GM23338 (cell line): ENCODE measurements at regions not wholly inside any gene's neighbourhood (a gene's known extent, or its start where the extent isn't known, plus 50 kb on each side); places are given as distances from the start of the nearest gene placed in this dataset.

ENCODE experiments used
- ATAC-seq: fragments of 200-7000 bp; cut with Tn5 transposase; 3 replicates; pipeline ENCODE4 v1.9.1; 2020
- DNase-seq: peaks from one replicate; pipeline ENCODE4 v3.0.0-alpha.2; 2015; ENCODE audit warnings: low spot score
- H2AFZ ChIP-seq: fragments of 200-600 bp; sonication (generic); 2 replicates; pipeline ENCODE4 v1.8.0; 2016; ENCODE audit warnings: antibody characterized with exemption, mild to moderate bottlenecking, moderate library complexity
- H3F3A ChIP-seq: fragments of 200-600 bp; sonication (generic); replicated peaks from 2 replicates; pipeline ENCODE4 v1.8.0; 2017; ENCODE audit warnings: antibody characterized with exemption, mixed run types, low read depth
- H3K27ac ChIP-seq: fragments of 200-600 bp; sonication (generic); 2 replicates; pipeline ENCODE4 v1.6.1; 2016; ENCODE audit warnings: low read depth
- H3K27me3 ChIP-seq: fragments of 200-600 bp; sonication (generic); 2 replicates; pipeline ENCODE4 v1.8.0; 2016; ENCODE audit warnings: mild to moderate bottlenecking, mixed run types, moderate library complexity; ENCODE audit not compliant: insufficient read depth
- H3K36me3 ChIP-seq: fragments of 200-600 bp; sonication (generic); 2 replicates; pipeline ENCODE4 v1.8.0; 2016; ENCODE audit warnings: mild to moderate bottlenecking; ENCODE audit not compliant: insufficient read depth
- H3K4me1 ChIP-seq: fragments of 200-600 bp; sonication (generic); 2 replicates; pipeline ENCODE4 v1.8.0; 2016; ENCODE audit warnings: mild to moderate bottlenecking, moderate library complexity; ENCODE audit not compliant: insufficient read depth
- H3K4me2 ChIP-seq: fragments of 200-600 bp; sonication (generic); 2 replicates; pipeline ENCODE4 v1.7.1; 2017; ENCODE audit warnings: mixed run types
- H3K4me3 ChIP-seq: fragments of 200-600 bp; sonication (generic); 2 replicates; pipeline ENCODE4 v1.6.1; 2016; ENCODE audit warnings: mixed run types
- H3K79me2 ChIP-seq: fragments of 200-600 bp; sonication (generic); replicated peaks from 2 replicates; pipeline ENCODE4 v1.8.0; 2017; ENCODE audit warnings: mild to moderate bottlenecking; ENCODE audit not compliant: insufficient read depth
- H3K9me2 ChIP-seq: fragments of 200-600 bp; sonication (generic); 2 replicates; pipeline ENCODE4 v1.8.0; 2017; ENCODE audit not compliant: insufficient read depth
- H4K20me1 ChIP-seq: fragments of 200-600 bp; sonication (generic); replicated peaks from 2 replicates; pipeline ENCODE4 v1.8.0; 2017; ENCODE audit warnings: mild to moderate bottlenecking; ENCODE audit not compliant: insufficient read depth
- H3K27ac Mint-ChIP-seq: 2 replicates; pipeline ENCODE4 v1.8.0; 2020; ENCODE audit warnings: inconsistent platforms, mild to moderate bottlenecking, moderate library complexity, mixed read lengths
- H3K27me3 Mint-ChIP-seq: 3 replicates; pipeline ENCODE4 v1.8.0; 2022; ENCODE audit warnings: low read depth, mild to moderate bottlenecking, moderate library complexity, mixed read lengths, inconsistent platforms; ENCODE audit not compliant: insufficient read depth, poor library complexity
- H3K36me3 Mint-ChIP-seq: 3 replicates; pipeline ENCODE4 v1.8.0; 2021; ENCODE audit warnings: low read depth, mild to moderate bottlenecking, inconsistent platforms, moderate library complexity, mixed read lengths
- H3K4me1 Mint-ChIP-seq: 3 replicates; pipeline ENCODE4 v1.8.0; 2020; ENCODE audit warnings: mild to moderate bottlenecking, inconsistent platforms, mixed read lengths
- H3K4me3 Mint-ChIP-seq: 3 replicates; pipeline ENCODE4 v1.8.0; 2021; ENCODE audit warnings: moderate library complexity, mild to moderate bottlenecking, inconsistent platforms, mixed read lengths
- H3K9me3 Mint-ChIP-seq: 3 replicates; pipeline ENCODE4 v1.8.0; 2020; ENCODE audit warnings: moderate library complexity, mild to moderate bottlenecking, inconsistent platforms, mixed read lengths
- ETS1 ChIP-seq: IDR thresholded peaks from 2 replicates; pipeline ENCODE4 v1.6.1; 2016; ENCODE audit warnings: antibody characterized with exemption
- EZH2phosphoT487 ChIP-seq: fragments of 200-600 bp; sonication (generic); IDR thresholded peaks from one replicate; pipeline ENCODE4 v1.8.1; 2018; ENCODE audit warnings: antibody characterized with exemption; ENCODE audit not compliant: unreplicated experiment
- POLR2AphosphoS5 ChIP-seq: IDR thresholded peaks from 2 replicates; pipeline ENCODE4 v1.6.1; 2016; ENCODE audit warnings: antibody characterized with exemption, low read depth
- REST ChIP-seq: IDR thresholded peaks from one replicate; pipeline ENCODE4 v1.6.1; 2018; ENCODE audit warnings: antibody characterized with exemption; ENCODE audit not compliant: unreplicated experiment
- ZNF462 ChIP-seq: fragments of 250-450 bp; sonication (Bioruptor Pico); IDR thresholded peaks from 2 replicates; pipeline ENCODE4 v1.5.0; 2020; ENCODE audit warnings: mild to moderate bottlenecking, moderate library complexity

GRCh38 chr11:29679996-29680395 lies 336.8 kb downstream of the KCNA4 start:
- Histone ChIP-seq H3K27me3 (no peaks in the 10 kb centered on the region), H3K79me2 (no peaks in the 10 kb centered on the region), H3K4me1 (peaks cover 3% of the 10 kb centered on the region; the same call in 1 of the 2 replicates), H3K27ac (no peak overlapping the region), H3K9me2 (peaks cover 7% of the 10 kb centered on the region; the same call in 1 of the 2 replicates), H3K4me2 (no peak overlapping the region), H2AFZ (no peak overlapping the region), H4K20me1 (no peaks in the 10 kb centered on the region), H3K36me3 (no peaks in the 10 kb centered on the region), H3F3A (no peaks in the 10 kb centered on the region), H3K4me3 (no peak overlapping the region)
- Mint-ChIP-seq H3K27ac (no peak overlapping the region), H3K27me3 (peaks cover 2% of the 10 kb centered on the region), H3K4me3 (no peak overlapping the region), H3K9me3 (no peaks in the 10 kb centered on the region; the same call in 2 of the 3 replicates), H3K4me1 (no peaks in the 10 kb centered on the region; the same call in 1 of the 3 replicates), H3K36me3 (no peaks in the 10 kb centered on the region)
- TF ChIP-seq REST, result no peak
- no peak for TF ChIP-seq POLR2AphosphoS5
- TF ChIP-seq ETS1, result no peak
- no peak for TF ChIP-seq ZNF462 (CRISPR knock-in tag)
- no peak for TF ChIP-seq EZH2phosphoT487
- DNase-seq (no peak), ATAC-seq (no peak)
